ENCODE measurements at regions not wholly inside any gene's neighbourhood (a gene's known extent, or its start where the extent isn't known, plus 50 kb on each side); places are given as distances from the start of the nearest gene placed in this dataset.

GRCh38 chr12:115078334-115078733, 394.4 kb upstream of the TBX3 start:
- TF ChIP-seq MAFF (IDR thresholded peaks at IDR 0.05; ENCODE audit: low read length) (no peak), TEAD4 (IDR thresholded peaks at IDR 0.05; ENCODE audit: low read length) (no peak), TEAD4 (CRISPR knock-in tag; IDR thresholded peaks at IDR 0.05; ENCODE audit: borderline replicate concordance) (no peak), ZNF354B (CRISPR knock-in tag; IDR thresholded peaks at IDR 0.05) (no peak), ZBTB7A (IDR thresholded peaks at IDR 0.05; ENCODE audit: borderline replicate concordance, control insufficient read depth, low read depth, low read length) (no peak), NFATC3 (IDR thresholded peaks at IDR 0.05) (no peak), JUN (IDR thresholded peaks at IDR 0.05; ENCODE audit: borderline replicate concordance, low read depth, low read length) (no peak), JUN (CRISPR knock-in tag; IDR thresholded peaks at IDR 0.05; ENCODE audit: borderline replicate concordance) (no peak)

All from K562 (cell line).